Cardiac fibroblast (primary cell): ENCODE measurements at regions not wholly inside any gene's neighbourhood (a gene's known extent, or its start where the extent isn't known, plus 50 kb on each side); places are given as distances from the start of the nearest gene placed in this dataset.

ENCODE experiments used
- DNase-seq, 2 donors: peaks; one replicate each; pipeline versions ENCODE4 v3.0.0 to v3.0.0-alpha.2; 2010; ENCODE audit warnings: low read depth in 2 of 2
- H3K4me3 ChIP-seq, 2 donors: replicated peaks in 1 of 2; 1 replicate in 1 of 2; 2 replicates in 1 of 2; pipeline ENCODE4 v1.5.1; 2011; ENCODE audit warnings: low read depth in 2 of 2, low read length in 2 of 2, mild to moderate bottlenecking in 2 of 2, moderate library complexity in 1 of 2
- TF ChIP-seq, protein P1 (sequence below): IDR thresholded peaks from one replicate; pipeline ENCODE4 v1.5.1; 2011; ENCODE audit warnings: low read depth, mild to moderate bottlenecking, low read length, inconsistent platforms

- TF ChIP-seq, protein P1, sequence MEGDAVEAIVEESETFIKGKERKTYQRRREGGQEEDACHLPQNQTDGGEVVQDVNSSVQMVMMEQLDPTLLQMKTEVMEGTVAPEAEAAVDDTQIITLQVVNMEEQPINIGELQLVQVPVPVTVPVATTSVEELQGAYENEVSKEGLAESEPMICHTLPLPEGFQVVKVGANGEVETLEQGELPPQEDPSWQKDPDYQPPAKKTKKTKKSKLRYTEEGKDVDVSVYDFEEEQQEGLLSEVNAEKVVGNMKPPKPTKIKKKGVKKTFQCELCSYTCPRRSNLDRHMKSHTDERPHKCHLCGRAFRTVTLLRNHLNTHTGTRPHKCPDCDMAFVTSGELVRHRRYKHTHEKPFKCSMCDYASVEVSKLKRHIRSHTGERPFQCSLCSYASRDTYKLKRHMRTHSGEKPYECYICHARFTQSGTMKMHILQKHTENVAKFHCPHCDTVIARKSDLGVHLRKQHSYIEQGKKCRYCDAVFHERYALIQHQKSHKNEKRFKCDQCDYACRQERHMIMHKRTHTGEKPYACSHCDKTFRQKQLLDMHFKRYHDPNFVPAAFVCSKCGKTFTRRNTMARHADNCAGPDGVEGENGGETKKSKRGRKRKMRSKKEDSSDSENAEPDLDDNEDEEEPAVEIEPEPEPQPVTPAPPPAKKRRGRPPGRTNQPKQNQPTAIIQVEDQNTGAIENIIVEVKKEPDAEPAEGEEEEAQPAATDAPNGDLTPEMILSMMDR, result no peak
- no peak overlapping the region for H3K4me3 ChIP-seq
- no peak for DNase-seq
Observed at GRCh38 chr5:165526357-165526756, 2020.9 kb downstream of the MAT2B start.

DNA sequence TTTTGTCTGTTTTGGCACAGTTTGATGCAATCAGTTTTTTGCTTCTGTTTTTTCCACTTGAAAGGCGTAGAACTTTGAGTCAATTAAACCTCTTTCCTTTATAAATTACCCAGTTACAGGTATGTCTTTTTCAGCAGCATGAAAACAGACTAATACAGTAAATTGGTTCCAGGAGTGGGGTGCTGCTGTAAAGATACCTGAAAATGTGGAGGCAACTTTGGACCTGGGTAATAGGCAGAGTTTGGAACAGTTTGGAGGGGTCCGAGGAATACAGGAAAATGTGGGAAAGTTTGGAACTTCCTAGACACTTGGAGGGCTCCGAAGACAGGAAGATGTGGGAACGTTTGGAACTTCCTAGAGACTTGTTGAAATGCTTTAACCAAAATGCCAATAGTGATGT lies 2022.2 kb downstream of the MAT2B start:
- TF ChIP-seq, protein P1, result no peak
- DNase-seq, result no peak

GRCh38 chr5:165538065-165538464 lies 2032.6 kb downstream of the MAT2B start:
- no peak for DNase-seq
- TF ChIP-seq, protein P1, result no peak
- no peak overlapping the region for H3K4me3 ChIP-seq

More for the DNA sequence above, 2022.2 kb downstream of the MAT2B start:
- no peak overlapping the region for H3K4me3 ChIP-seq

GRCh38 chr5:165559645-165560044 lies 2054.2 kb downstream of the MAT2B start:
- TF ChIP-seq, protein P1, result no peak
- H3K4me3 ChIP-seq, result no peak overlapping the region
- DNase-seq, result no peak

DNA sequence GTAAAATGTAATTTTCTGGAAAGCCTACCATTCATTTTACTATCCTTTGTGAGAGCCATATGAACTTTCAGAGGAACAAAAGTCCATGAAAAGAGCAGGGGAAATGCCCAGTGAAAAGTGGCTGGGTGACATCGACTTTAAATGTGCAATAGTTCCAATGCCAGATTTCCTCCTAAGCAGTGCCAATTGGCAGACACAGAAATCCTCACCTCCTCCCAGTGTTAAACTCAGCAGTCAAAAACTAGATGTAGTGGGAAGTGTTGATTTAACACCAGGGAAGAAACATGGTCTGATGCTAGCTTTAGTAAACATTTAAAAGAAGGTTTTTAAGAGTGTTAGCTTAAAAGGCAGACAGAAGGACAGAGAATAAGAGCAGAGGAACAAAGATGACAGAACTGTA lies 2055.2 kb downstream of the MAT2B start:
- no peak for DNase-seq
- no peak overlapping the region for H3K4me3 ChIP-seq
- TF ChIP-seq, protein P1, result no peak

DNA sequence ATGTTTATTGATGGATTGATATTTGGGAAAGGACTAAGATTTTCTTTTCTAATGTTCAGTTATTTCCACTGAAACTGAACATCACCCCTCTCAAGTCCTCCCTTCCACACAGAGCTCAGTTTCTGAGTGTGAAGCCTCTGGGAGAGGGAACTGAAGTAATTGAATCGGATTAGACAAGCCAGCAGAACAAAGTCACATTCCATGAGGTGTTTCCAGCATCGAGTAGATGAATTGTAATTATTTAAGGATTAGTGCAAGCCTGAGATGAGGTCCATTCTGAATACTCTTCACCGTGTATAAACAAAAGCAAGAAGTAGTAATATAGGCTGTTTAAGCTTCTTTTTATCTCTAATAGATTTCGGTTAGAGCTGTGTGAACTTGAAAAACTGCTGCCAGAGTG lies 2060.5 kb downstream of the MAT2B start:
- H3K4me3 ChIP-seq, result no peak overlapping the region
- DNase-seq, result no peak
- TF ChIP-seq, protein P1, result no peak

DNA sequence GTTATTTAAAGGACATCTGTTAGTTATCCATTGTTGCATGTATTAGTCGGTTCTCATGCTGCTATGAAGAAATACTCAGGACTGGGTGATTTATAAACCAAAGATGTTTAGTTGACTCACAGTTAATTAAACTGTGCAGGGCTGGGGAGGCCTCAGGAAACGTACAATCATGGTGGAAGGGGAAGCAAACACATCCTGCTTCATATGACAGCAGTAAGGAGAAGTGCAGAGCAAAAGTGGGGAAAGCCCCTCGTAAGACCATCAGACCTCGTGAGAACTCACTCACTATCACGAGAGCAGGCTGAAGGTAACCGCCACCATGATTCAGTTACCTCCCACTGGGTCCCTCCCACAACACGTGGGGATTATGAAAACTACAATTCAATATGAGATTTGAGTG lies 2064.1 kb downstream of the MAT2B start:
- TF ChIP-seq, protein P1, result no peak
- DNase-seq, result no peak
- no peak overlapping the region for H3K4me3 ChIP-seq
